CD14-positive monocyte (primary cell): ENCODE measurements at regions not wholly inside any gene's neighbourhood (a gene's known extent, or its start where the extent isn't known, plus 50 kb on each side); places are given as distances from the start of the nearest gene placed in this dataset.

Experiments used
- DNase-seq, 3 donors: peaks; one replicate each; pipeline ENCODE4 v3.0.0-alpha.2; 2011 to 2022
- H2AFZ ChIP-seq: 2 replicates; pipeline ENCODE4 v1.6.0; 2012; ENCODE audit warnings: mild to moderate bottlenecking, low read depth, low read length, inconsistent platforms; ENCODE audit not compliant: insufficient read depth, poor library complexity, severe bottlenecking
- H3K27ac ChIP-seq, 2 donors: 1 replicate in 1 of 2; 2 replicates in 1 of 2; pipeline ENCODE4 v1.5.1; 2012 to 2013; ENCODE audit warnings: low read length in 2 of 2, control low read depth in 1 of 2, inconsistent platforms in 1 of 2, low read depth in 1 of 2, mild to moderate bottlenecking in 1 of 2
- H3K27me3 ChIP-seq, 2 donors: one replicate each; pipeline versions ENCODE4 v1.6.0 to v1.6.1; 2011 to 2013; ENCODE audit warnings: low read length in 2 of 2; ENCODE audit not compliant: control insufficient read depth in 2 of 2, insufficient read depth in 2 of 2
- H3K36me3 ChIP-seq, 2 donors: replicated peaks in 1 of 2; 1 replicate in 1 of 2; 2 replicates in 1 of 2; pipeline versions ENCODE4 v1.5.1 to v1.6.1; 2012 to 2013; ENCODE audit warnings: low read length in 2 of 2, control low read depth in 1 of 2, inconsistent platforms in 1 of 2, mild to moderate bottlenecking in 1 of 2; ENCODE audit not compliant: insufficient read depth in 2 of 2, control insufficient read depth in 1 of 2
- H3K4me1 ChIP-seq, 2 donors: 1 replicate in 1 of 2; 2 replicates in 1 of 2; pipeline versions ENCODE4 v1.5.1 to v1.6.1; 2012 to 2013; ENCODE audit warnings: low read length in 2 of 2, control low read depth in 1 of 2, inconsistent platforms in 1 of 2, mild to moderate bottlenecking in 1 of 2, moderate library complexity in 1 of 2; ENCODE audit not compliant: insufficient read depth in 2 of 2, control insufficient read depth in 1 of 2
- H3K4me2 ChIP-seq: replicated peaks from 2 replicates; pipeline ENCODE3; 2012; ENCODE audit warnings: low read length, moderate library complexity, mild to moderate bottlenecking; ENCODE audit not compliant: poor library complexity, severe bottlenecking; ENCODE audit errors: extremely low read depth
- H3K4me3 ChIP-seq, 3 experiments: fragments of 200-600 bp in 1 of 3; sonication (generic) in 1 of 3; replicated peaks in 1 of 3; 1 replicate in 2 of 3; 2 replicates in 1 of 3; pipeline ENCODE4 v1.5.1; 2011 to 2013; ENCODE audit warnings: low read length in 3 of 3, mild to moderate bottlenecking in 3 of 3, control low read depth in 2 of 3, low read depth in 2 of 3, inconsistent platforms in 1 of 3, moderate library complexity in 1 of 3
- H3K79me2 ChIP-seq: 2 replicates; pipeline ENCODE4 v1.6.0; 2012; ENCODE audit warnings: mild to moderate bottlenecking, control low read depth, inconsistent platforms, low read length, moderate library complexity; ENCODE audit not compliant: insufficient read depth
- H3K9ac ChIP-seq: 2 replicates; pipeline ENCODE4 v1.6.0; 2017; ENCODE audit warnings: low read length, mild to moderate bottlenecking; ENCODE audit not compliant: insufficient read depth, poor library complexity, severe bottlenecking
- H3K9me3 ChIP-seq, 2 donors: replicated peaks in 1 of 2; 1 replicate in 1 of 2; 2 replicates in 1 of 2; pipeline versions ENCODE4 v1.5.1 to v1.6.1; 2012 to 2013; ENCODE audit warnings: low read length in 2 of 2, control low read depth in 1 of 2; ENCODE audit not compliant: control insufficient read depth in 1 of 2, insufficient read depth in 1 of 2
- H4K20me1 ChIP-seq: 2 replicates; pipeline ENCODE4 v1.6.0; 2012; ENCODE audit warnings: mild to moderate bottlenecking, low read length, control low read depth, moderate library complexity; ENCODE audit not compliant: insufficient read depth
- H3K27ac Mint-ChIP-seq, 7 donors: one replicate each; pipeline ENCODE4 v1.8.0; 2020; ENCODE audit warnings: mild to moderate bottlenecking in 7 of 7, mixed read lengths in 7 of 7, moderate library complexity in 6 of 7, inconsistent platforms in 2 of 7
- H3K27me3 Mint-ChIP-seq, 3 donors: one replicate each; pipeline ENCODE4 v1.8.0; 2021 to 2022; ENCODE audit warnings: low read depth in 3 of 3, mild to moderate bottlenecking in 3 of 3, mixed read lengths in 3 of 3, moderate library complexity in 3 of 3, inconsistent platforms in 1 of 3
- H3K36me3 Mint-ChIP-seq, 2 donors: one replicate each; pipeline ENCODE4 v1.8.0; 2020; ENCODE audit warnings: mixed read lengths in 2 of 2, inconsistent platforms in 1 of 2, mild to moderate bottlenecking in 1 of 2
- H3K4me1 Mint-ChIP-seq: one replicate; pipeline ENCODE4 v1.8.0; 2020; ENCODE audit warnings: mild to moderate bottlenecking, mixed read lengths
- H3K4me3 Mint-ChIP-seq, 2 donors: one replicate each; pipeline ENCODE4 v1.8.0; 2020; ENCODE audit warnings: mild to moderate bottlenecking in 2 of 2, mixed read lengths in 2 of 2, moderate library complexity in 1 of 2
- H3K9me3 Mint-ChIP-seq, 7 donors: one replicate each; pipeline ENCODE4 v1.8.0; 2020 to 2022; ENCODE audit warnings: mixed read lengths in 7 of 7, mild to moderate bottlenecking in 6 of 7, moderate library complexity in 6 of 7, inconsistent platforms in 2 of 7
- CTCF ChIP-seq: fragments of 200-600 bp; IDR thresholded peaks from one replicate; pipeline ENCODE4 v1.8.0; 2022; ENCODE audit warnings: antibody characterized with exemption, mild to moderate bottlenecking
- WGBS: methylation state at CpG from one replicate; pipeline ENCODE4 v1.1.5; 2013; ENCODE audit warnings: missing lambda C conversion rate; ENCODE audit not compliant: insufficient coverage; 5-methylcytosine and 5-hydroxymethylcytosine counted together
- intact Hi-C, 2 donors: fragments of 100-400 bp; cut with micrococcal nuclease; formaldehyde crosslinking; loops; one replicate each; pipeline versions ENCODE4 v1.15.0 to v1.15.1; 2023

GRCh38 chr20:59438201-59438600 is 137.8 kb downstream of the EDN3 start:
- H3K27me3 Mint-ChIP-seq, result peaks cover under 1 to 15% (median 12%) of the 10 kb centered on the region in 3 donors
- no peak overlapping the region for H3K4me2 ChIP-seq
- H3K9ac ChIP-seq, result no peak overlapping the region
- DNase-seq, result no peak
- no peaks in the 10 kb centered on the region for H3K79me2 ChIP-seq
- no peaks in the 10 kb centered on the region for H3K4me1 Mint-ChIP-seq
- H3K27ac Mint-ChIP-seq, result no peak overlapping the region
- intact Hi-C loops, result no loop called here
- no peak overlapping the region for H3K4me3 Mint-ChIP-seq
- H4K20me1 ChIP-seq, result no peaks in the 10 kb centered on the region
- 100% methylated on average over 2 of the region's 4 CpGs for WGBS
- no peak for TF ChIP-seq CTCF
- no peak overlapping the region for H3K4me3 ChIP-seq
- no peaks in the 10 kb centered on the region for H3K27me3 ChIP-seq
- H3K9me3 Mint-ChIP-seq, result no peaks in the 10 kb centered on the region
- no peaks in the 10 kb centered on the region for H3K36me3 Mint-ChIP-seq
- no peak overlapping the region for H2AFZ ChIP-seq
- no peaks in the 10 kb centered on the region for H3K9me3 ChIP-seq
- H3K27ac ChIP-seq, result no peak overlapping the region
- no peaks in the 10 kb centered on the region for H3K36me3 ChIP-seq
- H3K4me1 ChIP-seq, result no peaks in the 10 kb centered on the region

GRCh38 chr20:59439243-59439642 is 138.8 kb downstream of the EDN3 start:
- Mint-ChIP-seq H3K27me3 (peaks cover 10 to 23% (median 22%) of the 10 kb centered on the region in 3 donors), H3K27ac (no peak overlapping the region), H3K4me3 (no peak overlapping the region), H3K36me3 (no peaks in the 10 kb centered on the region), H3K9me3 (no peaks in the 10 kb centered on the region), H3K4me1 (no peaks in the 10 kb centered on the region)
- intact Hi-C loops, result no loop called here
- Histone ChIP-seq H3K9me3 (no peaks in the 10 kb centered on the region), H2AFZ (no peak overlapping the region), H4K20me1 (no peaks in the 10 kb centered on the region), H3K4me1 (no peaks in the 10 kb centered on the region), H3K9ac (no peak overlapping the region), H3K4me3 (no peak overlapping the region), H3K27ac (no peak overlapping the region), H3K79me2 (no peaks in the 10 kb centered on the region), H3K4me2 (no peak overlapping the region), H3K36me3 (no peaks in the 10 kb centered on the region), H3K27me3 (no peaks in the 10 kb centered on the region)
- no peak for TF ChIP-seq CTCF
- no peak for DNase-seq
- 82% methylated on average over 5 of the region's 7 CpGs for WGBS
